ENCODE measurements at regions not wholly inside any gene's neighbourhood (a gene's known extent, or its start where the extent isn't known, plus 50 kb on each side); places are given as distances from the start of the nearest gene placed in this dataset.
"Not testable (repeated sequence)": the region's sequence is repeated elsewhere in the genome, so short reads cannot be mapped to it uniquely, and the experiment has no call there.

GRCh38 chr7:109582211-109582610 lies 1012.5 kb downstream of the DNAJB9 start:
- DNase-seq (peak; percentile 15 to 80 (median 75)), ATAC-seq (ENCODE audit: insufficient read depth, low FRiP score) (no peak)
- no peak overlapping the region for H3K4me3 ChIP-seq
- H3K27ac ChIP-seq (ENCODE audit: low read depth in 1 of 2, low read length in 1 of 2) = no peak overlapping the region
- H3K9ac ChIP-seq (ENCODE audit: insufficient read depth in 1 of 2, low read length in 2 of 2) = no peak overlapping the region
- no peaks in the 10 kb centered on the region for H3K4me1 ChIP-seq (ENCODE audit: control insufficient read depth in 5 of 5, insufficient read depth in 5 of 5, low read length in 5 of 5)
- H3K36me3 ChIP-seq (ENCODE audit: control insufficient read depth in 4 of 4, insufficient read depth in 4 of 4, low read length in 4 of 4) = no peaks in the 10 kb centered on the region
- TF ChIP-seq CTCF (IDR thresholded peaks at IDR 0.05; ENCODE audit: control extremely low read depth, extremely low read depth) = no peak
- peaks cover 0 to 3% (median 0%) of the 10 kb centered on the region in 4 donors for H3K9me3 ChIP-seq (ENCODE audit: control insufficient read depth in 4 of 4, insufficient read depth in 3 of 4, low read length in 3 of 4)
- H3K27me3 ChIP-seq (ENCODE audit: control insufficient read depth in 3 of 3, insufficient read depth in 3 of 3, low read length in 2 of 3) = no peaks in the 10 kb centered on the region

GRCh38 chr7:109596948-109597347 lies 1027.3 kb downstream of the DNAJB9 start:
- not testable (repeated sequence) for H3K27me3 ChIP-seq (ENCODE audit: control insufficient read depth in 3 of 3, insufficient read depth in 3 of 3, low read length in 2 of 3); DNase-seq; H3K9ac ChIP-seq (ENCODE audit: insufficient read depth in 1 of 2, low read length in 2 of 2); H3K36me3 ChIP-seq (ENCODE audit: control insufficient read depth in 4 of 4, insufficient read depth in 4 of 4, low read length in 4 of 4); H3K27ac ChIP-seq (ENCODE audit: low read depth in 1 of 2, low read length in 1 of 2); H3K4me3 ChIP-seq; ATAC-seq (ENCODE audit: insufficient read depth, low FRiP score); H3K4me1 ChIP-seq (ENCODE audit: control insufficient read depth in 5 of 5, insufficient read depth in 5 of 5, low read length in 5 of 5); H3K9me3 ChIP-seq (ENCODE audit: control insufficient read depth in 4 of 4, insufficient read depth in 3 of 4, low read length in 3 of 4)
- 80 to 81% methylated on average over 9 of the region's 9 CpGs for WGBS, 2 donors

GRCh38 chr7:109611656-109612055 lies 1042.0 kb downstream of the DNAJB9 start:
- ATAC-seq (ENCODE audit: insufficient read depth, low FRiP score) (no peak), DNase-seq (no peak)
- no peak for TF ChIP-seq CTCF (IDR thresholded peaks at IDR 0.05; ENCODE audit: control extremely low read depth, extremely low read depth)
- no peak overlapping the region for H3K9ac ChIP-seq (ENCODE audit: insufficient read depth in 1 of 2, low read length in 2 of 2)
- no peaks in the 10 kb centered on the region for H3K9me3 ChIP-seq (ENCODE audit: control insufficient read depth in 4 of 4, insufficient read depth in 3 of 4, low read length in 3 of 4)
- 85 to 93% methylated on average over 1 of the region's 1 CpG for WGBS, 2 donors
- no peak overlapping the region for H3K27ac ChIP-seq (ENCODE audit: low read depth in 1 of 2, low read length in 1 of 2)
- no peaks in the 10 kb centered on the region for H3K36me3 ChIP-seq (ENCODE audit: control insufficient read depth in 4 of 4, insufficient read depth in 4 of 4, low read length in 4 of 4)
- no peaks in the 10 kb centered on the region for H3K27me3 ChIP-seq (ENCODE audit: control insufficient read depth in 3 of 3, insufficient read depth in 3 of 3, low read length in 2 of 3)
- H3K4me1 ChIP-seq (ENCODE audit: control insufficient read depth in 5 of 5, insufficient read depth in 5 of 5, low read length in 5 of 5) = no peaks in the 10 kb centered on the region
- H3K4me3 ChIP-seq = no peak overlapping the region

GRCh38 chr7:109616551-109617069 lies 1046.9 kb downstream of the DNAJB9 start:
- ATAC-seq (ENCODE audit: insufficient read depth, low FRiP score) = no peak
- 97 to 98% methylated on average over 3 of the region's 3 CpGs for WGBS, 2 donors
- no peak for TF ChIP-seq CTCF (IDR thresholded peaks at IDR 0.05; ENCODE audit: control extremely low read depth, extremely low read depth)
- Histone ChIP-seq H3K27me3 (ENCODE audit: control insufficient read depth in 3 of 3, insufficient read depth in 3 of 3, low read length in 2 of 3) (no peaks in the 10 kb centered on the region), H3K4me3 (no peak overlapping the region), H3K4me1 (ENCODE audit: control insufficient read depth in 5 of 5, insufficient read depth in 5 of 5, low read length in 5 of 5) (no peaks in the 10 kb centered on the region), H3K27ac (ENCODE audit: low read depth in 1 of 2, low read length in 1 of 2) (no peak overlapping the region), H3K9ac (ENCODE audit: insufficient read depth in 1 of 2, low read length in 2 of 2) (no peak overlapping the region), H3K9me3 (ENCODE audit: control insufficient read depth in 4 of 4, insufficient read depth in 3 of 4, low read length in 3 of 4) (no peaks in the 10 kb centered on the region), H3K36me3 (ENCODE audit: control insufficient read depth in 4 of 4, insufficient read depth in 4 of 4, low read length in 4 of 4) (no peaks in the 10 kb centered on the region)
- DNase-seq = no peak
